ENCODE measurements at regions not wholly inside any gene's neighbourhood (a gene's known extent, or its start where the extent isn't known, plus 50 kb on each side); places are given as distances from the start of the nearest gene placed in this dataset.

DNA sequence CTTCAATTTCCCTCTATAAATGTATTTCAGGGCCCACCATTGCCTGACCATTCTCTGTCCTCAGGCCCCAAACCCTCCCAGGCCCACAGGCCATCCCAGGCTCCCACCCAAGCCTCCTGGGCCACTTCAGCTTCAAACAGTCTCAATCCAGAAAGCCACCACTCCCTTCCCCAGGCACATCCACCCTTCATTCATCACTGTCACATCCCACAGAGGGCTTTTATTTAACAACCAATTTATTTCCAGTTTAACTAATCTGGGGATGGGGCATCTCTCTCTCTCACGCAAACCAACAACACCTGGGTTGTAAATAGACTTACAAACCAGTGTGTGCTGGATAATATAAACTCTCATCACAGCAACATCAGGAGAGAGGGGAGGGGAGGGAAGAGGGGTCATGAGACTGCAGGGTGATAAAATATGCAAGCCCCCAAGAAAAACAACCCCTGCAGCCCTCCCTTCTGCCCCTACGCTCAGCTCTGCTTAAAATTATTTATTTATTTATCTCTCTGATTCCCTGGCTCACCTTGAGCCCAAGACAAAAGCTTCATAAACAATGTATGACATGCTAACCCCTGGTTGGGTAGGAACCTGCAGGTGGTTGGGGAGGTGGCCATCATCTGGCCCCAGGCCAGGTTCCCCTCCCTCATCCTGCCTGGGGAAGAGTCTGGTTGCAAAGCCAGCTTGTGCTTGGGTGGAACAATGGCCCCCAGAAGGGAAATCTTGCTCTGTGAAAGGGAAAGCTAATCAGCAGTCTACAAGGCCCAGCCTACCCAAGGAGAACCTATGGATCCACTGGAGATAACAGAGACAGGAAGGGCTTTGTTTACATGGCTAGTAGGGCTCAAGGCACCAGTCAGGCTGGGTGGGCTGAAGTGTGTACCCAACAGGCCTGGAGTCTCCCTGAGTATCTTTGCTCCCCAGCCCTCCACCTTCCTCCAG lies 359.2 kb downstream of the BUD13 start:
- DNase-seq (ENCODE audit: low read depth): no peak

DNA sequence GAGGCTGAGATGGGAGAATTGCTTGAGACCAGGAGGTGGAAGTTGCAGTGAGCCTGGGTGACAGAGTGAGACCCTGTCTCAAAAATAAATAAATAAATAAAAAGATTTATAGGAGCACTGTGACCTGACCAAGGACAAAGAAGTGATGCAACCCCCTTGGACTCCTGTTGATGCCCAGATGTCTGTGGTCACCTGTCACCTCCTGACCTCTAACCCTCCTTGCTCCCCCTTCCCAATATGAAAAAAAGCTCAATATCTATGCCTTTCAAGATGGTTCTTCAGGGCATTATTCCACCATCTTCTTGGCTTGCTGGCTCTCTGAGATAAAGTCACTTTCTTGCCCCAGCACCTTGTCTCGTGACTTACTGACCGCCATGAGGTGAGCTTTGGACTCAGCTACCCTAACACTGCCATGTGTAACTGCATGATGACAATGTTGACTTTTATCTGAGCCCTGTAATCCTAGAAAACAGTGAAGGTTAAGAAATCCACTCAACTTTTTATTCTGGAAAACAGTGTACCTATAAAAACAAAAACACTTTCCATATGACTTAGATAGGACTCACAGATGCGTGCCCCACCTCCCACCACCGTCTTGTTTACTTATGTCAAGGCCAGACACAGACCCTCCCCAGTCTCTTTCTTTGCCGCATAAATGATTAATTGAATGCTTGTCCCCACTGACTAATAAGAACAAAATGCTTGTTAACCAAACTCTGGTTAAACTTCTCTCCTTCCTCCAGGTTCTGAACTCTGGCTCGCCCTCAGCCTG lies 360.5 kb downstream of the BUD13 start:
- DNase-seq (ENCODE audit: low read depth): no peak

DNA sequence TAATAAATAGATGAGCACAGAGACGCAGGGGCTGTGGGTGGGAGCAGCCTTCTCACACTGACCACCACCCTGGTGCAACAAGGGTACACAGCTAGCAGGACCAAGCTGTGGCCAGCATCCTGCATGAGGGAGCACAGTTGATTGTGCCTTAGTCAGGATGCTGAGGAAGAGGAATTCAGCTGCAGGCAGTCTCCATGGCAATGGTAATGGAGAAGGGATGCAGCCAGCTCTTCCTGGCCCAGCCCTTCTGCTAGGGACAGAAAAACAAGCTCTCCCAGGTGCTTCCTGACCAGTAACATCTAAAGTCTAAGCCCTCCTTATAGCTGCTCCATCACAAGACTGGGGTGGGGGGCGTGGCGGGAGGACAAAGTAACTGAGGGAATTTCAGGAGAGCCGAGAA lies 363.5 kb downstream of the BUD13 start:
- DNase-seq (ENCODE audit: low read depth): no peak

DNA sequence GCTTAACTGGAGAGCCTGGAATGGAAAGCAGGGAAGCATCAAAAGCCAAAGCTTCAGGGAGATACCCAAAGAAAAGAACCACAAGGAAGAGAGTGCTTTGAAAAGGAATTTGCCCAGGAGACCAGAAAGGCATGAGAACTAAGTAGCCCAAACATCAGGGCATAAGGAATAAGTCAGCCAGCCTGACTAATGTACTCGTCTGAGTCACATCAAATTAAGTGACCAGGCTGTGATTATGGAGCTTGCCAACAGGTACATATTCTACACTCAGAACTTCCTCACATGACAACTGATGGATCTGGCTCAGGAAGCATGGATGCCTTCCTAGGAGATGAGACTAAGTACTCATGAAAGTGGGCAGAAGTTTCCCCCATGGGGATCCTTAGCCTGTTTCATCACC lies 366.7 kb downstream of the BUD13 start:
- DNase-seq (ENCODE audit: low read depth): no peak

DNA sequence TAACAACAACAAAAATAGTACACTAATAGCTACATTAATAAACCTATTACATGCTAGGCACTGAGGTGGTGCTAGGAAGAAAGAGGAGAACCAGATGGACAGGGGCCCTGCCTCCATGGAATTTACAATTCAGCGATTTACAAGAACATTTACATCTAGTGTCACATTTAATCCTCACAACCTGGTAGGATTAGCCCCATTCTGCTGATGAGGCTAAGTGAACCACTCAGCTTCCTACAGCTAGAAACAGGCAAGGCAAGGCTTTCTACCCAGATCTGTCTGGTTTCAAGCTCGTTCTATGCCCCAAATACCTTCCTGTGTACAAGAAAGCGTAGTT lies 368.4 kb downstream of the BUD13 start:
- DNase-seq (ENCODE audit: low read depth): no peak

DNA sequence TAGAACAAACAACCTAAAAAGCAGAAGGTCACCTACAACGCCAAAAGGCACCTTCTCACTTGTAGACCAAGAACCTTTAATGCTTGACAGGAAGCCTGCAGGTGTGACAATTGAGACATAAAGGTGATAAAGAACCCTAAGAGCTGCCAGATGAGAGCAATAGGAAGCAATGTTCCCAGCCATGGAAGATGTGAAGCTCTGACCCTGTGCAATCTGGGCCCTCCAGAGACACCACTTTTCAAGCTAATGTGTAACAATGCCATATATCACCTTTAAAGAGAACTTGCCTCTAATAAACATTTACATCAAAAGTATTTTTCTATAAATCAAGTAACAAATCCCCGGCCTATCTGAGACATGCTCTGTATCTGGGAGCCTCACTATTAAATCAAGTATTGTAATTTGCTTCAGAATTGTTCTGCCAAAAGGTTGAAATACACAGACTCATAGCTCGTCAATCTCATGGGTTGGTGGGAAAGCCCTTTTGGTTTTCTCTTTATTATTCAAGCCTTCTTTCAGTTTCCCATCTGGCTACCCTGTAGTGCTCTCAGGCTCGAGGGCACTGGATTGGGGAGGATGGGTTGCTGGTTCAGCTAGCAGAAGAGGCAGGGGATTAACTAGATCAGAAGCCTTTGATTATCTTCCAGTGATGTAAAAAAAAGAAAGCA lies 368.9 kb downstream of the BUD13 start:
- DNase-seq (ENCODE audit: low read depth): no peak

DNA sequence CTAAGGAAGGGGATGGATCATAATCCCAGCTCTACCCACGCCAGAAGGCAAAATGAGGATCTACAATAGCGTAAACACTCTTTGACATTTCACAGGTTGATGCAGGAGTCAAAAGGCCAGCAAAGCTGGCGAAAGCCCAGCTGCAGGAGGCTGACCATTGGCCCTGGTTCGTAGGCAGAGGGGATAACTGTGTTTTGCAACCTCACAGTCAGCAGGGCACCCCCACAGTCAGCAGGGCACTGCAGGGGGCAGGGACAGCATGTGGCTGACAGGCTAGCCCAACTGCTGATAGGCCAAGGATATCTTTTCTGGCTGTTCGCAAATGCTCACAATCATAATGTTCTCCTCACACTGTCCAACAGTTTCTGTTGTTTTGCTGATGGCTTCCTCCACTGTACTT lies 372.7 kb downstream of the BUD13 start:
- DNase-seq (ENCODE audit: low read depth): no peak

DNA sequence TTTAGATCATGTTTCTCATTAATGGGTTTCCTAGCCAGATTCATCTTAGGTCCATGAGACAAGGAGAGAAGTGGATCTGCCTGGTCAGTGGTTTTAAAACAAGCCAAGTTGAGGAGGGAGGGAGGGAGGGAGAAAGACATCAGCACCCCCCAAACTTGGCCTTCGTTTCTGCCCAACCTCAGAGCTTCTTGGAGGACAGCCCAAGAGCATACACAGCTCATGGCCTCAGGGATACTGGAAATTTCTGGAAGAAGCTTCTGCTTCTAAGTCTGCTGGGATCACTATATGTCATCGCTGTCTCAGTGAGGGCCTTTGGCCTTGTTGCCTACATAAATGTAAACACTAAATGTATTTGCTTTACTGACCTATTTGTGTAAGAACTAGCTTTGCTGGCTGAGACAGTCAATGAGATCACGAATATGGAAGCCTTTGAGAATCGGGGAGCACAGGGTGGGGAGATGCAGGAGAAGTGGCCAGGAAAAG lies 375.1 kb downstream of the BUD13 start:
- no peak for DNase-seq (ENCODE audit: low read depth)

DNA sequence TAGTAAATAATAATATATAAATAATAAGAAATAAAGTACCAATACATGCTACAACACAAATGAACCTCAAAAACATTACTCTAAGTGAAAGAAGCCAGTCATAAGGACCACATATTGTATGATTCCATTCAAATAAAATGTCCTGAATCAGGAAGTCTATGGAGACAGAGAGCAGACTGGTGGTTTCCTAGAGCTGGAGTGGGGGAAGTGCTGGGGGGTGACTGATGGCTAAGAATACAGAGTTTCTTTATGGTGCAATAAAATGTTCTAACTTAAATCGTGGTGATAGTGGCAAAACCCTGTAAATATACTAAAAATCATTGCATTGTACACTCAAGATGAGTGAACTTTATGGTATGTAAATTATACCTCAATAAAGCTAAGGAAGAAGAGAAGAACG lies 376.5 kb downstream of the BUD13 start:
- no peak for DNase-seq (ENCODE audit: low read depth)

DNA sequence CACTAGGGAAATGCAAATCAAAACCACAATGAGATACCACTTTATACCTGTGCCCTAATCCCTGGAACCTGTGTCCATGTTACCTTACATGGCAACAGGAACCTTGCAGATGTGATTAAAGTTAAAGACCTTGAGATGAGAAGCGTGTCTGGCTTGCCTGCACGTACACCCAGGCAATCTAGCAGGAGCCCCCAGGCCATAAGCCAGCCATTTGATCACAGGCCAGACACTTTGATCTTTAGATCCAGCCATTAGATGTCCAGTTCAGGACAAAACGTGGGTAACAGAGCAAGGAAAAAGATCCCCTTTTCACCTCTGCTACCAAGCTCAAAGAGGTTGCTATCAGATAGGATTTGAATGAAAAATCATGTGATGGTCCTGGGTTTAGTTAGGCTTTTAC lies 378.8 kb downstream of the BUD13 start:
- DNase-seq (ENCODE audit: low read depth): no peak

DNA sequence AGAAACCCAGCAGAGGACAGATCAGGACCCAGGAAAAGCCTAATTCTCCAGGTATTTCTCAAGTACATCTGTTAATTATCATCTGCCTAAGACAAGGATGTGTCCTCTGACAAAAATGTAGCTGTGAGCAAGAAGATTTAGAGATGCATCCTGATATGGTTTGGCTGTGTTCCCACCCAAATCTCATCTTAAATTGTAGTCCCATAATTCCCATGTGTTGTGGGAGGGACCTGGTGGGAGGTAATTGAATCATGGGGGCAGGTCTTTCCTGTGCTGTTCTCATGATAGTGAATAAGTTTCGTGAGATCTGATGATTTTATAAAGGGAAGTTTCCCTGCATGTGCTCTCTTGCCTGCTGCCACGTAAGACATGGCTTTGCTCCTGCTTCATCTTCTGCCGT lies 381.8 kb downstream of the BUD13 start:
- DNase-seq (ENCODE audit: low read depth): no peak

DNA sequence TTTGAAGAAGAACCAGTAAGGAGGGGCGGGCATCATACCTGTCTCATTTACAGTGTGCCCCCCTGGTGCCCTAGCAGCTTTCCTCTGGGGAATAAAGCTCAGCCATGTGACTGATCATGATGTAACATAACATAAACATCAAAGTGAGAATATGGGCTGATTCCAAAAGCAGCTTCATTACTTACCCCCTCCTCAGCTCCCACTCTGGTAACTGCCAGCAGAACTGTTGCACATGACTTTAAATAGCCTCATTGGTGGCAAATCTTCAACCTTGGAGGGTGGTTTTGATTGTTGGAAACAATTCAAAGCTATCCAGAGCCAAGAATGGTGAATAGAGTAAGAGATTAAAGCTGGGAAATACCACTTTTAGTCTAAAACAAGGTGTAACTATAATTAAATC lies 384.6 kb downstream of the BUD13 start:
- DNase-seq (ENCODE audit: low read depth): no peak

DNA sequence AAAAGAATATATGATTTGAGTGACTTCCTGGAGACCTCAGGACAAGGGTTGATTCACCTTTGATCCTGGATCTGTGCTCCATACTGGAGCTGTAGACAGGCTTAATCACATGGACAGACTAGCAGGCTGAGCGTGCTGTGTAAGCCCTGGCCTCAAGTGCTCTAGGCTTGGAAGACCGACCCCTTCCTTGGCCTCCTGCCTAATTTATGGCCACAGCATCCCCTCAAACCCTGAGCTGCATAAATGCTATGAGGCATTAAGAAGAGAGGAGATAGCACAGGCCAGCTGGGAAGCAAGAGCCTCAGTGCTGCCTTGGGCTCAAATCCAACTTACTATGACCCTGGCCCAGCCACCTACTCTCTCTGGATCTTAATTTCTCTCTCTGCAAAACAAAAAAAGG lies 385.1 kb downstream of the BUD13 start:
- DNase-seq (ENCODE audit: low read depth): no peak

DNA sequence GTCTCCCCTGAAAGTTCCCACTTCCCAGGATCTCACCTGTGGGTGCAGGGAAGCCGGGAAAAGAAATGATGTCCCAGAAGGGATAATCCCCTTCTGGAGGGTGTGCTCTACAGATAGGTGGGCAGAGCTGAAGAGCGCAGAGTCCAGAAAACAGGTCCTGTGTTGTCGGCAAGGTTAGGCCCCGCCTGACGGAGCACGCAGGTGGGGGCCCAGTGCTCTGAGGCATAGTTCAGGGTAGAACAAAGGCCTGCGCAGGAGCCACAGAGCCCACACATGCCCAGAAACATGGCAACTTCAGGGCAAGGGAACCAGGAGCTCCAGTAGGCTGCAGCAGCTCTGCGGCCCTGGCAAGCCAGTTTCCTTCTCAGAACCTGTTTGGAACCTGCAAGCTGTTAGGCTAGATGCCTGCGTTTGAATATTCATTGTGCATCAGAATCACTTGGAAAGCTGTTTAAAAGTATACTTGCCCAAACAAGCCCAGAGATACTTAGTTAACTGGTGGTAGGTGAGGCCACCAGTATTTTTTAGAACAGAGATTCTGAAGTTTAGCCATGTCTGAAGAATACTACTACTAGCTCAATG lies 386.6 kb downstream of the BUD13 start:
- DNase-seq (ENCODE audit: low read depth): no peak

DNA sequence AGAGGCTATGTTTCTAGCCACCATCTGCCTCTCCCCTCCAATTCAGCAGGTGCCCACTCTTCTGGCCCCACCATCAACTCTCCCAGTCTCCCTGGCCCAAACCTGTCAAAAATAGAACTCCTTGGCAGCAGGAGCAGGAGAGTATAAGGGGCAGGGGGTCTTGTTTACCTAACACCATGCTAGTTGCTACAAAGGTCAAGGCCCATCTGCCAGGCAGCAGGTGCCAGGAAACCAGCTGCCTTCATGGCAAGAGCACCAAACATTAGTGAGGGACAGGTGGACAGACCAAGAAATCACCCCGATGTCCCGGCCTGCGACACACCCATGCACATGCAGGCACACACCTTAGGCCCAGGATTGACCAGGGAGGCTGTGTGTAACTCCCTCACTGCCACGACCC lies 387.9 kb downstream of the BUD13 start:
- no peak for DNase-seq (ENCODE audit: low read depth)

DNA sequence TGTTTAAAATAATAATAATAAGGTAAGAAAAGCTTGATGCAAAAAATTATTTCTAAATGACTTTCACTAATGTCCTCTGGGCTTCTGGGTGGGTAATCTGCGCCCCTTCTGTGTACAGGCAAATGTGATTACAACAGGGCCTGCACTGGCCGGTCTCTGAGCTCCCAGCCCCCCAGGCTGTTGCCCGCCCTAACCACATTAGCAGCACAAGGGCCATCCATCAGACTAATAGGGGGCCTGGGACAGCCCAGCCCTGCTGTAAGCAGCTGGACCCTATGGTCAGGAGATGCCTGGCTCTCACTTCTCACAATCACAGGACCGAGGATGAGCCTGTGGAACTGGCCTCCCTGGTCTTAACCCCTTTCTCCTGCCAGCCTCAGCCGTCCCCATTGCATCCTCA lies 388.4 kb downstream of the BUD13 start:
- DNase-seq (ENCODE audit: low read depth): no peak

DNA sequence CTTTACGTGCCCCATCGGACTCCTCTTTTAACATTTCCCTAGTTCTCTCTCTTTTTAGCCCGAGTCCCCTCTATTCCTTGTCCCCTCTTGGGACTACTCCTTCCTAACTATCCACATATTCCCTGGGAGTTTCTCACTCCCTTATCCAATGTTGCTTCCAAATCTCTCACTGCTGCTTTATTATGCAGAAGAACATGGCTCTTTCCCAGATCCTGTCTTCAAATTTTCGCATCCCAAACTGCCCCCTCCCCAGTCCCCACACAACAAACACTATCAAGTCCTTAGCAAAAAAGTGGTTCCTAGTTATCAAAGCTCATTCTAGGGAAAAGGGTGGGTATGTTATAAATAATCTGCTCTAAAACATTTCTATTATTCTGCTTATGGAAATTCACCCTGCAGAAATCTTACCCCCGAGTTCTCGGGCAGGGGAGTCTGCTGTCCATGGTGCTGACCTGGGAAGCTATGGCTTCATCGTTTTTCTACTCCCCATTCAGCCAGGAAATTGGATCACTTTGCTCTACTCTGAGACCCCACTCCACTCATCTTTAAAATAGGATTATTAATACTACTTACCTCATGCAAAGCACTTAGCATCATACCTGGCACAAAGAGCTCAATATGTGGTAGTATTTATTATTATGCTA lies 393.5 kb downstream of the BUD13 start:
- DNase-seq (ENCODE audit: low read depth): no peak

DNA sequence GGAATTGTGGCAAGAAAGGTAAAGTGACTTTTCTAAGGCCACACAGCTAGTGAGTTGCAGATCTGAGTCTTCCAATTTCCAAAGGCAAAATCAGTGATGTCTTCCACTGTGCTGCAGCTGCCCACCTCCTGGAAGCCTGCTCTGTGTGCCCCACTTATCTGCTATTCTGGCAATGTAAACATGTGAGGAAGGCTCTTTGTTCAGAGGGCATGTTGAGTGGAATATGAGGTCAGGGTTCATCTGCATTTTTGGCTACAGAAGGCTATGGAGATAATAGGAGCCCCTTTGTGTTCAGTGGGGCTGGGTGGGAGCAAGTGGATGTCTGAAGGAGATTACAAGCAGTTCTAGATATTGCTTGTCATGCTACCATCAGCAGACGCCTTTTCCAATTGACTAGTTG lies 396.2 kb downstream of the BUD13 start:
- no peak for DNase-seq (ENCODE audit: low read depth)

DNA sequence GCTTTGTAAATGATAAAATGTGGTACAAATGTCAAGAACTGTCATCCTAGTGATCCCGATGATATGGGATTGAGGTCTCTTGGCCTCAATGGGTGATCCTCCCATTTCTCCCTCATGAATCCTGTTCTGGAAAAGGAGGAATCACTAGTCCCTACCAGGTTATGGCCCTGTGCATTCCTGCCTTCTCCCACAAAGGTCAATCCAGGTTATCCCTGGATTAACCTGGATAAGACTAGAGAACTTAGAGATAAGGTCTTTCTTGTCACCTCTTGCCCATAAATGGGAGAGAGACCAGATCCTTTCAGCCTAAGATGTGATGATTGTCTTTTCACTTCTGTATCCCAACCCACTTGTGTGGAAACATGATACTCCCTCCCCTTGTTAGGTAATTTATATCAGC lies 396.7 kb downstream of the BUD13 start:
- no peak for DNase-seq (ENCODE audit: low read depth)

DNA sequence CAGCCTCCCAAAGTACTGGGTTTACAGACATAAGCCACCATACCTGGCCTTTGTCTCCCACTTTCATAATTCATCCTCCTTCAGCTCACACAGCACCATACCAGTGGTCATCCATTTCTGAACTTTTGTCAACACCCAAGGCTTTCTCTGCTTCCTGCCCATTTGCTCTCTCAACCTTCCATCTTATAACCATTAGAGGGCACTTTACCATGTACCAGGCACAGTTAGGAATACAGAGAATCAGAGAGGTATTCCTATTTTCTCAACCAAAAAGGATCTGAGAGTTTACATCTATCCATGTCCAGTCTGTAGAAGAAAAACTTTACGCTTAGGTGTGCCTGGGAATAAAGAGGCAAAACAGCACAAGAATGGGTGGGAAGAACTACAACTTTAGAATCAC lies 397.6 kb downstream of the BUD13 start:
- DNase-seq (ENCODE audit: low read depth): no peak

DNA sequence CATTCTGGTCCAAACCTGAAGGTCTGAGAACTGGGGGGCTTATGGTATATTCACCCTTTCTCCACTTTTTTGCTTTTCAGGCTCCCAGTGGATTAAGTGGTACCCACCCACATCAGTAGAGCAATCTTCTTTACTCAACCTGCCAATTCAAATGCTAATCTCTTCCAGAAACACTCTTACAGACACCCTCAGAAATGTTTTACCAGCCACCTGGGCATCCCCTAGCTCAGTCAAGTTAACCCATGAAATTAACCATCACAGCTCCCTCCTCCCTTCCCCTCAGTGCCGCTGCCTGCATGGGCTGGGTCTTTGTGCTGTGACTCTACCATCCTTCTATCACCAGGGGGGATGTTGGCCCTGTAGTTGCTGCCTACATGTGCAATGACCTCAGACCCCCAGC lies 398.7 kb downstream of the BUD13 start:
- DNase-seq (ENCODE audit: low read depth): no peak
